ENCODE measurements at regions not wholly inside any gene's neighbourhood (a gene's known extent, or its start where the extent isn't known, plus 50 kb on each side); places are given as distances from the start of the nearest gene placed in this dataset.

GRCh38 chr7:125651823-125652528, 722.4 kb upstream of the POT1 start:
- H3K9me3 Mint-ChIP-seq (ENCODE audit: unreplicated experiment), result no peaks in the 10 kb centered on the region
- Histone ChIP-seq H3K4me3 (ENCODE audit: insufficient read depth, low read depth, low read length) (no peak overlapping the region), H3K27me3 (ENCODE audit: insufficient read depth, low read length) (no peaks in the 10 kb centered on the region), H3K79me2 (ENCODE audit: insufficient read depth, low read length) (no peaks in the 10 kb centered on the region), H3K27ac (ENCODE audit: low read depth, low read length) (no peak overlapping the region), H3K4me2 (ENCODE audit: low read length) (no peak overlapping the region), H4K20me1 (ENCODE audit: insufficient read depth, low read length) (no peaks in the 10 kb centered on the region), H3K9me3 (ENCODE audit: insufficient read depth, low read depth, low read length) (no peaks in the 10 kb centered on the region), H3K9ac (ENCODE audit: low read length) (no peak overlapping the region), H2AFZ (ENCODE audit: low read depth, low read length) (no peak overlapping the region), H3K4me1 (ENCODE audit: insufficient read depth, low read length) (no peaks in the 10 kb centered on the region), H3K36me3 (ENCODE audit: insufficient read depth, low read length) (no peaks in the 10 kb centered on the region)
- H3K4me1 Mint-ChIP-seq (ENCODE audit: low read depth, unreplicated experiment), result peaks cover 4% of the 10 kb centered on the region
- no peaks in the 10 kb centered on the region for H3K36me3 Mint-ChIP-seq (ENCODE audit: low read depth, unreplicated experiment)
- no peak for TF ChIP-seq EZH2 (IDR thresholded peaks at IDR 0.05; ENCODE audit: insufficient read depth, low read length)
- no peak for TF ChIP-seq CTCF (IDR thresholded peaks at IDR 0.05; ENCODE audit: insufficient read depth, low read depth, low read length)
- DNase-seq (ENCODE audit: low read depth) (no peak), FAIRE-seq (no peak)
- no peak overlapping the region for H3K27ac Mint-ChIP-seq (ENCODE audit: unreplicated experiment)
- H3K4me3 Mint-ChIP-seq (ENCODE audit: unreplicated experiment), result no peak overlapping the region
- no peaks in the 10 kb centered on the region for H3K27me3 Mint-ChIP-seq (ENCODE audit: low read depth, unreplicated experiment)

- no peaks in the 10 kb centered on the region for H3K9me3 ChIP-seq (ENCODE audit: insufficient read depth, low read depth, low read length)
- H3K36me3 Mint-ChIP-seq (ENCODE audit: low read depth, unreplicated experiment), result no peaks in the 10 kb centered on the region
Observed at GRCh38 chr7:125648543-125648942, 718.9 kb upstream of the POT1 start.

More at GRCh38 chr7:125648543-125648942, 718.9 kb upstream of the POT1 start:
- Histone ChIP-seq H3K79me2 (ENCODE audit: insufficient read depth, low read length) (no peaks in the 10 kb centered on the region), H3K27me3 (ENCODE audit: insufficient read depth, low read length) (no peaks in the 10 kb centered on the region), H3K9ac (ENCODE audit: low read length) (no peak overlapping the region), H3K4me2 (ENCODE audit: low read length) (no peak overlapping the region), H2AFZ (ENCODE audit: low read depth, low read length) (no peak overlapping the region), H4K20me1 (ENCODE audit: insufficient read depth, low read length) (no peaks in the 10 kb centered on the region), H3K4me1 (ENCODE audit: insufficient read depth, low read length) (no peaks in the 10 kb centered on the region), H3K36me3 (ENCODE audit: insufficient read depth, low read length) (no peaks in the 10 kb centered on the region), H3K27ac (ENCODE audit: low read depth, low read length) (no peak overlapping the region), H3K4me3 (ENCODE audit: insufficient read depth, low read depth, low read length) (no peak overlapping the region)
- Mint-ChIP-seq H3K27ac (ENCODE audit: unreplicated experiment) (no peak overlapping the region), H3K4me3 (ENCODE audit: unreplicated experiment) (no peak overlapping the region), H3K27me3 (ENCODE audit: low read depth, unreplicated experiment) (no peaks in the 10 kb centered on the region), H3K4me1 (ENCODE audit: low read depth, unreplicated experiment) (peaks cover 6% of the 10 kb centered on the region), H3K9me3 (ENCODE audit: unreplicated experiment) (no peaks in the 10 kb centered on the region)
- no peak for DNase-seq (ENCODE audit: low read depth)
- TF ChIP-seq EZH2 (IDR thresholded peaks at IDR 0.05; ENCODE audit: insufficient read depth, low read length) (no peak), CTCF (IDR thresholded peaks at IDR 0.05; ENCODE audit: insufficient read depth, low read depth, low read length) (no peak)
- no peak for FAIRE-seq

Measured in astrocyte (in vitro differentiated cells and primary cell).